Astrocyte (in vitro differentiated cells and primary cell): ENCODE measurements at regions not wholly inside any gene's neighbourhood (a gene's known extent, or its start where the extent isn't known, plus 50 kb on each side); places are given as distances from the start of the nearest gene placed in this dataset.
A peak's percentile ranks its signal among the peaks of the same experiment; 100 is the strongest.

Experiments used
- DNase-seq: peaks from one replicate; pipeline ENCODE4 v3.0.0-alpha.2; 2010; ENCODE audit warnings: low read depth
- FAIRE-seq: peaks from 2 replicates; lab custom pipeline; 2011; peaks lifted over from hg19 to GRCh38; lab: Jason Lieb, UNC
- H2AFZ ChIP-seq: 2 replicates; pipeline ENCODE4 v1.6.0; 2012; ENCODE audit warnings: low read depth, low read length, inconsistent platforms
- H3K27ac ChIP-seq: 2 replicates; pipeline ENCODE4 v1.5.1; 2011; ENCODE audit warnings: low read depth, low read length, inconsistent platforms
- H3K27me3 ChIP-seq: 2 replicates; pipeline ENCODE4 v1.6.0; 2011; ENCODE audit warnings: low read length, inconsistent platforms; ENCODE audit not compliant: insufficient read depth
- H3K36me3 ChIP-seq: 2 replicates; pipeline ENCODE4 v1.5.1; 2011; ENCODE audit warnings: low read length, inconsistent platforms; ENCODE audit not compliant: insufficient read depth
- H3K4me1 ChIP-seq: 2 replicates; pipeline ENCODE4 v1.5.1; 2011; ENCODE audit warnings: low read length, inconsistent platforms; ENCODE audit not compliant: insufficient read depth
- H3K4me2 ChIP-seq: 2 replicates; pipeline ENCODE4 v1.6.0; 2012; ENCODE audit warnings: low read length, inconsistent platforms
- H3K4me3 ChIP-seq: 2 replicates; pipeline ENCODE4 v1.5.1; 2011; ENCODE audit warnings: low read depth, mild to moderate bottlenecking, low read length, inconsistent platforms; ENCODE audit not compliant: insufficient read depth
- H3K79me2 ChIP-seq: 2 replicates; pipeline ENCODE4 v1.6.0; 2012; ENCODE audit warnings: mild to moderate bottlenecking, low read length, inconsistent platforms; ENCODE audit not compliant: insufficient read depth
- H3K9ac ChIP-seq: 2 replicates; pipeline ENCODE4 v1.6.0; 2012; ENCODE audit warnings: mild to moderate bottlenecking, low read length, inconsistent platforms
- H3K9me3 ChIP-seq: 2 replicates; pipeline ENCODE4 v1.5.1; 2012; ENCODE audit warnings: low read depth, mild to moderate bottlenecking, low read length, inconsistent platforms; ENCODE audit not compliant: insufficient read depth
- H4K20me1 ChIP-seq: 2 replicates; pipeline ENCODE4 v1.6.0; 2012; ENCODE audit warnings: low read length, inconsistent platforms; ENCODE audit not compliant: insufficient read depth
- H3K27ac Mint-ChIP-seq: one replicate; pipeline ENCODE4 v1.8.0; 2021; ENCODE audit warnings: mild to moderate bottlenecking, mixed read lengths; ENCODE audit not compliant: unreplicated experiment
- H3K27me3 Mint-ChIP-seq: one replicate; pipeline ENCODE4 v1.8.0; 2021; ENCODE audit warnings: low read depth, mixed read lengths; ENCODE audit not compliant: unreplicated experiment
- H3K36me3 Mint-ChIP-seq: one replicate; pipeline ENCODE4 v1.8.0; 2021; ENCODE audit warnings: low read depth, mixed read lengths; ENCODE audit not compliant: unreplicated experiment
- H3K4me1 Mint-ChIP-seq: one replicate; pipeline ENCODE4 v1.8.0; 2021; ENCODE audit warnings: low read depth, mixed read lengths; ENCODE audit not compliant: unreplicated experiment
- H3K4me3 Mint-ChIP-seq: one replicate; pipeline ENCODE4 v1.8.0; 2021; ENCODE audit warnings: mild to moderate bottlenecking, moderate library complexity, mixed read lengths; ENCODE audit not compliant: unreplicated experiment
- H3K9me3 Mint-ChIP-seq: one replicate; pipeline ENCODE4 v1.8.0; 2021; ENCODE audit warnings: mild to moderate bottlenecking, mixed read lengths; ENCODE audit not compliant: unreplicated experiment
- CTCF ChIP-seq: IDR thresholded peaks from 2 replicates; pipeline ENCODE4 v1.5.1; 2011; ENCODE audit warnings: low read depth, mild to moderate bottlenecking, inconsistent platforms, low read length, moderate library complexity; ENCODE audit not compliant: insufficient read depth
- EZH2 ChIP-seq: IDR thresholded peaks from 2 replicates; pipeline ENCODE4 v1.6.1; 2012; ENCODE audit warnings: mild to moderate bottlenecking, low read length, inconsistent platforms; ENCODE audit not compliant: insufficient read depth

- Histone ChIP-seq H3K36me3 (no peaks in the 10 kb centered on the region), H3K27me3 (no peaks in the 10 kb centered on the region), H3K4me2 (no peak overlapping the region), H3K27ac (no peak overlapping the region), H3K4me3 (no peak overlapping the region), H3K9me3 (no peaks in the 10 kb centered on the region), H4K20me1 (no peaks in the 10 kb centered on the region), H3K4me1 (no peaks in the 10 kb centered on the region), H2AFZ (no peak overlapping the region), H3K9ac (no peak overlapping the region), H3K79me2 (no peaks in the 10 kb centered on the region)
- DNase-seq = no peak
- Mint-ChIP-seq H3K9me3 (no peaks in the 10 kb centered on the region), H3K27me3 (no peaks in the 10 kb centered on the region), H3K4me1 (peaks cover 8% of the 10 kb centered on the region), H3K36me3 (no peaks in the 10 kb centered on the region), H3K4me3 (no peak overlapping the region), H3K27ac (no peak overlapping the region)
- FAIRE-seq = no peak
- no peak for TF ChIP-seq EZH2
- no peak for TF ChIP-seq CTCF
Measured at GRCh38 chr1:96964761-96965160, 243.2 kb downstream of the PTBP2 start.

GRCh38 chr1:96966536-96967138 is 245.1 kb downstream of the PTBP2 start:
- no peak overlapping the region for H3K4me3 Mint-ChIP-seq
- Histone ChIP-seq H3K4me2 (no peak overlapping the region), H3K36me3 (no peaks in the 10 kb centered on the region), H3K79me2 (no peaks in the 10 kb centered on the region), H3K27me3 (no peaks in the 10 kb centered on the region), H4K20me1 (no peaks in the 10 kb centered on the region), H3K27ac (no peak overlapping the region), H3K4me3 (no peak overlapping the region), H3K4me1 (no peaks in the 10 kb centered on the region), H3K9me3 (no peaks in the 10 kb centered on the region), H3K9ac (no peak overlapping the region), H2AFZ (no peak overlapping the region)
- TF ChIP-seq CTCF (peak; percentile 93), EZH2 (no peak)
- H3K9me3 Mint-ChIP-seq = peaks cover under 1% of the 10 kb centered on the region
- H3K4me1 Mint-ChIP-seq = peaks cover 8% of the 10 kb centered on the region
- peak; percentile 39 for DNase-seq
- no peak overlapping the region for H3K27ac Mint-ChIP-seq
- no peaks in the 10 kb centered on the region for H3K36me3 Mint-ChIP-seq
- FAIRE-seq = peak; percentile 79
- no peaks in the 10 kb centered on the region for H3K27me3 Mint-ChIP-seq

- H3K36me3 Mint-ChIP-seq = no peaks in the 10 kb centered on the region
Measured at GRCh38 chr1:96967311-96967710, 245.7 kb downstream of the PTBP2 start.

More at GRCh38 chr1:96967311-96967710, 245.7 kb downstream of the PTBP2 start:
- Mint-ChIP-seq H3K9me3 (peaks cover 3% of the 10 kb centered on the region), H3K4me1 (peaks cover 8% of the 10 kb centered on the region), H3K27me3 (no peaks in the 10 kb centered on the region), H3K27ac (no peak overlapping the region), H3K4me3 (no peak overlapping the region)
- FAIRE-seq = no peak
- no peak overlapping the region for H3K4me3 ChIP-seq
- no peaks in the 10 kb centered on the region for H4K20me1 ChIP-seq
- H3K4me2 ChIP-seq = no peak overlapping the region
- DNase-seq = no peak
- H3K27me3 ChIP-seq = no peaks in the 10 kb centered on the region
- H3K27ac ChIP-seq = no peak overlapping the region
- H3K36me3 ChIP-seq = no peaks in the 10 kb centered on the region
- no peak overlapping the region for H2AFZ ChIP-seq
- no peaks in the 10 kb centered on the region for H3K4me1 ChIP-seq
- no peak overlapping the region for H3K9ac ChIP-seq
- TF ChIP-seq EZH2 (no peak), CTCF (no peak)
- H3K9me3 ChIP-seq = no peaks in the 10 kb centered on the region
- no peaks in the 10 kb centered on the region for H3K79me2 ChIP-seq
